Endothelial cell of umbilical vein (primary cell): ENCODE measurements at regions not wholly inside any gene's neighbourhood (a gene's known extent, or its start where the extent isn't known, plus 50 kb on each side); places are given as distances from the start of the nearest gene placed in this dataset.

Source experiments
- BruUV-seq: library from RNA; stranded (reverse); fragments of 400-500 nt; replicated peaks from 2 replicates; lab custom pipeline; 2021; lab: Mats Ljungman, UMichigan
- CTCF ChIA-PET: fragments of 300-600, 350-600 bp; sonication (Branson Sonifier 250); formaldehyde crosslinking; loops from one replicate; lab custom pipeline; 2021; ENCODE audit warnings: antibody characterized with exemption, inconsistent platforms; lab: Charles Lee
- POLR2A ChIA-PET: fragments of 300-600, 350-600 bp; sonication (Branson Sonifier 250); formaldehyde crosslinking; loops from one replicate; lab custom pipeline; 2021; ENCODE audit warnings: antibody characterized with exemption, inconsistent platforms; lab: Charles Lee
- DNase-seq: peaks from one replicate; pipeline ENCODE4 v3.0.0-alpha.2; 2011; ENCODE audit warnings: low read depth, low spot score
- FAIRE-seq: peaks from 2 replicates; lab custom pipeline; 2011; peaks lifted over from hg19 to GRCh38; lab: Jason Lieb, UNC
- H2AFZ ChIP-seq: 2 replicates; pipeline ENCODE4 v1.6.0; 2012; ENCODE audit warnings: low read depth, low read length, control low read depth, inconsistent platforms
- H3K27ac ChIP-seq: 2 replicates; pipeline ENCODE4 v1.5.1; 2011; ENCODE audit warnings: low read depth, mild to moderate bottlenecking, control low read depth, low read length, moderate library complexity; ENCODE audit not compliant: insufficient read depth
- H3K27me3 ChIP-seq, 2 experiments: 2 replicates each; pipeline versions ENCODE4 v1.6.0 to v1.6.1; 2011; ENCODE audit warnings: low read length in 2 of 2, mixed read lengths in 1 of 2; ENCODE audit not compliant: control insufficient read depth in 2 of 2, insufficient read depth in 2 of 2
- H3K36me3 ChIP-seq, 2 experiments: 2 replicates in 1 of 2; 3 replicates in 1 of 2; pipeline ENCODE4 v1.5.1; 2011; ENCODE audit warnings: low read length in 2 of 2, mild to moderate bottlenecking in 1 of 2, moderate library complexity in 1 of 2; ENCODE audit not compliant: control insufficient read depth in 2 of 2, insufficient read depth in 2 of 2; ENCODE audit errors: extremely low read depth in 1 of 2
- H3K4me1 ChIP-seq: 3 replicates; pipeline ENCODE4 v1.5.1; 2011; ENCODE audit warnings: mild to moderate bottlenecking, low read length; ENCODE audit not compliant: control insufficient read depth, insufficient read depth; ENCODE audit errors: extremely low read depth
- H3K4me2 ChIP-seq: 2 replicates; pipeline ENCODE4 v1.6.1; 2011; ENCODE audit warnings: low read length, control low read depth, mixed read lengths; ENCODE audit not compliant: insufficient read depth
- H3K4me3 ChIP-seq, 3 experiments: fragments of 200-600 bp in 1 of 3; sonication (generic), shearing (Covaris generic) in 1 of 3; replicated peaks in 1 of 3; 2 replicates each; pipeline ENCODE4 v1.5.1; 2011 to 2016; ENCODE audit warnings: control low read depth in 3 of 3, low read length in 3 of 3, mild to moderate bottlenecking in 2 of 3, inconsistent platforms in 1 of 3, low read depth in 1 of 3, moderate library complexity in 1 of 3; ENCODE audit not compliant: insufficient read depth in 1 of 3
- H3K79me2 ChIP-seq: 2 replicates; pipeline ENCODE4 v1.6.0; 2012; ENCODE audit warnings: low read length, inconsistent platforms; ENCODE audit not compliant: control insufficient read depth, insufficient read depth
- H3K9ac ChIP-seq: replicated peaks from 2 replicates; pipeline ENCODE3; 2011; ENCODE audit warnings: low read length, control low read depth; ENCODE audit not compliant: insufficient read depth; ENCODE audit errors: extremely low read depth
- H3K9me1 ChIP-seq: replicated peaks from 3 replicates; pipeline ENCODE4 v1.6.0; 2011; ENCODE audit warnings: mild to moderate bottlenecking, low read length; ENCODE audit not compliant: control insufficient read depth, insufficient read depth; ENCODE audit errors: extremely low read depth
- H3K9me3 ChIP-seq: replicated peaks from 2 replicates; pipeline ENCODE4 v1.5.1; 2012; ENCODE audit warnings: low read length, inconsistent platforms; ENCODE audit not compliant: control insufficient read depth, insufficient read depth
- H4K20me1 ChIP-seq: replicated peaks from 2 replicates; pipeline ENCODE3; 2011; ENCODE audit warnings: mild to moderate bottlenecking, low read length; ENCODE audit not compliant: control insufficient read depth, insufficient read depth; ENCODE audit errors: extremely low read depth
- EZH2 ChIP-seq: IDR thresholded peaks from 2 replicates; pipeline ENCODE4 v1.6.1; 2012; ENCODE audit warnings: borderline replicate concordance, low read depth, mild to moderate bottlenecking, moderate library complexity, low read length, inconsistent platforms; ENCODE audit not compliant: severe bottlenecking
- FOS ChIP-seq: IDR thresholded peaks from 2 replicates; pipeline ENCODE4 v1.6.1; 2011; ENCODE audit warnings: mild to moderate bottlenecking, low read length, moderate library complexity, borderline replicate concordance; ENCODE audit not compliant: insufficient read depth
- GATA2 ChIP-seq: IDR thresholded peaks from 2 replicates; pipeline ENCODE4 v1.7.0; 2011; ENCODE audit warnings: low read depth, mild to moderate bottlenecking, moderate library complexity, mixed read lengths, low read length; ENCODE audit not compliant: insufficient read length, insufficient read depth
- JUN ChIP-seq: IDR thresholded peaks from 2 replicates; pipeline ENCODE4 v1.6.1; 2011; ENCODE audit warnings: borderline replicate concordance, low read depth; ENCODE audit not compliant: insufficient read length, insufficient read depth
- MAX ChIP-seq: IDR thresholded peaks from 2 replicates; pipeline ENCODE4 v1.6.1; 2011; ENCODE audit not compliant: insufficient read depth, insufficient read length
- MYC ChIP-seq: IDR thresholded peaks from one replicate; pipeline ENCODE4 v1.6.1; 2011; ENCODE audit warnings: mild to moderate bottlenecking, low read depth, low read length
- POLR2A ChIP-seq: IDR thresholded peaks from 2 replicates; pipeline ENCODE4 v1.6.1; 2012; ENCODE audit warnings: low read depth, mild to moderate bottlenecking, control low read depth, low read length
- POLR2AphosphoS5 ChIP-seq: IDR thresholded peaks from 2 replicates; pipeline ENCODE4 v1.6.1; 2012; ENCODE audit warnings: low read depth, mild to moderate bottlenecking, control low read depth, low read length, moderate library complexity; ENCODE audit not compliant: insufficient read depth
- dilution Hi-C: fragments of 300-500 bp; cut with MboI; formaldehyde crosslinking; loops from one replicate; pipeline ENCODE4 v1.15.0; 2019; ENCODE audit warnings: low sequenced_read_pairs; ENCODE audit not compliant: extremely low pct_ligation_motif_present
- intact Hi-C: fragments of 100-400 bp; cut with micrococcal nuclease; formaldehyde crosslinking; loops from one replicate; pipeline ENCODE4 v1.10.0; 2022
- TF ChIP-seq, protein P1 (sequence below), 2 donors: IDR thresholded peaks; 1 replicate in 1 of 2; 2 replicates in 1 of 2; pipeline ENCODE4 v1.5.1; 2011; ENCODE audit warnings: low read length in 2 of 2, mild to moderate bottlenecking in 2 of 2, moderate library complexity in 2 of 2, control low read depth in 1 of 2, inconsistent platforms in 1 of 2, low read depth in 1 of 2; ENCODE audit not compliant: insufficient read depth in 1 of 2; ENCODE audit errors: extremely low read depth in 1 of 2

DNA sequence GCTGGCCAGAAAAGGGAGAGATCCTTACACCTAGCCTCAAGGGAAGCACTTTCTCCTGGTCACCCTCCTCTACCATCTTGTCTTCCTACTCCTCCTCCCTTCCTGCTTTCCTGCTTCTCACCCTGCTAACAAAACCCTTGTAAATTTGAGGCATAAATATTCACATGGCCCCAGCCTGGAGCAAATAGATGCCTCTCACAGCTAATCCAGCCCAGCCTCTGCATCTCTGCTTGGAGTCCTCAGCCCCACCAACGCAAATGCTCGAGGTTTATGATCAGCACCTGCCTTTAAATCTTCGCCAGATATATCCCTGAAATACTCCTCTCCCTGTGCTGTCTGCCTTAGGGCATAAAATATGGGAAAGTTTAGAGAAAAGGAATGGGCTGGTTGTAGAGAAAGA lies 205.2 kb upstream of the CDH5 start:
- Histone ChIP-seq H3K9me1 (no peaks in the 10 kb centered on the region), H2AFZ (no peak overlapping the region), H3K9ac (no peak overlapping the region), H3K4me3 (no peak overlapping the region), H3K4me2 (no peak overlapping the region), H3K27me3 (no peaks in the 10 kb centered on the region), H3K27ac (no peak overlapping the region), H3K36me3 (no peaks in the 10 kb centered on the region), H3K9me3 (no peaks in the 10 kb centered on the region), H4K20me1 (no peaks in the 10 kb centered on the region), H3K4me1 (no peaks in the 10 kb centered on the region), H3K79me2 (no peaks in the 10 kb centered on the region)
- dilution Hi-C loops = no loop called here
- no peak for DNase-seq
- CTCF ChIA-PET = no interaction called here
- POLR2A ChIA-PET = no interaction called here
- intact Hi-C loops = no loop called here
- TF ChIP-seq, protein P1, sequence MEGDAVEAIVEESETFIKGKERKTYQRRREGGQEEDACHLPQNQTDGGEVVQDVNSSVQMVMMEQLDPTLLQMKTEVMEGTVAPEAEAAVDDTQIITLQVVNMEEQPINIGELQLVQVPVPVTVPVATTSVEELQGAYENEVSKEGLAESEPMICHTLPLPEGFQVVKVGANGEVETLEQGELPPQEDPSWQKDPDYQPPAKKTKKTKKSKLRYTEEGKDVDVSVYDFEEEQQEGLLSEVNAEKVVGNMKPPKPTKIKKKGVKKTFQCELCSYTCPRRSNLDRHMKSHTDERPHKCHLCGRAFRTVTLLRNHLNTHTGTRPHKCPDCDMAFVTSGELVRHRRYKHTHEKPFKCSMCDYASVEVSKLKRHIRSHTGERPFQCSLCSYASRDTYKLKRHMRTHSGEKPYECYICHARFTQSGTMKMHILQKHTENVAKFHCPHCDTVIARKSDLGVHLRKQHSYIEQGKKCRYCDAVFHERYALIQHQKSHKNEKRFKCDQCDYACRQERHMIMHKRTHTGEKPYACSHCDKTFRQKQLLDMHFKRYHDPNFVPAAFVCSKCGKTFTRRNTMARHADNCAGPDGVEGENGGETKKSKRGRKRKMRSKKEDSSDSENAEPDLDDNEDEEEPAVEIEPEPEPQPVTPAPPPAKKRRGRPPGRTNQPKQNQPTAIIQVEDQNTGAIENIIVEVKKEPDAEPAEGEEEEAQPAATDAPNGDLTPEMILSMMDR (IDR thresholded peaks at IDR 0.05; ENCODE audit: extremely low read depth in 1 of 2, insufficient read depth in 1 of 2, low read depth in 1 of 2, low read length in 2 of 2) = no peak
- no peak for TF ChIP-seq MYC
- TF ChIP-seq EZH2 = no peak
- no peak for TF ChIP-seq MAX
- no peak for TF ChIP-seq JUN
- TF ChIP-seq FOS = no peak
- TF ChIP-seq POLR2AphosphoS5 = no peak
- no peak for TF ChIP-seq POLR2A
- no peak for TF ChIP-seq GATA2
- no TSS peak for BruUV-seq
- FAIRE-seq = no peak
